ENCODE measurements at regions not wholly inside any gene's neighbourhood (a gene's known extent, or its start where the extent isn't known, plus 50 kb on each side); places are given as distances from the start of the nearest gene placed in this dataset.

DNA sequence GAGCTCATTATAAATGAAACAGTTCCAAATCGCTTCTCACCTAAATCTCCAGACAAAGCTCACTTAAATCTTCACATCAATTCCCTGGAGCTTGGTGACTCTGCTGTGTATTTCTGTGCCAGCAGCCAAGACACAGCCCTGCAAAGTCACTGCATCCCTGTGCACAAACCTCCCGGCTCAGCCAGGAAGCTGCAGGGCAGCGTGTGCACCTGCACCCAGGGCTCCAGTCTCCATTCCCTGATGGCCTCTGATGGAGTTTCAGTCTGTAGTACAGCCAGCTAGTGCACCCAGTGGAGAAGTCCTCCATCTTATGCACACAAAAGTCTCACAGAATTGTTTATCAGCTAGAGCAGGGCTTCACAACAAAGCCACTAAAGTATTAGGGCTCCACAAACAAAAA lies 51.1 kb upstream of the PRSS58 start:
- WGBS (ENCODE audit: low lambda C conversion rate): 8% methylated on average over 3 of the region's 3 CpGs
- POLR2A ChIA-PET: no interaction called here
- Histone ChIP-seq H3K9me3 (ENCODE audit: low read length) (no peaks in the 10 kb centered on the region), H3K4me1 (ENCODE audit: insufficient read depth, low read length) (no peaks in the 10 kb centered on the region), H3K4me2 (ENCODE audit: low read depth, low read length) (no peak overlapping the region), H3K9ac (ENCODE audit: insufficient read depth, low read depth, low read length) (no peak overlapping the region), H3K36me3 (replicated peaks in 1 of 2; ENCODE audit: control insufficient read depth in 1 of 2, insufficient read depth in 2 of 2, low read length in 2 of 2) (no peaks in the 10 kb centered on the region), H2AFZ (ENCODE audit: low read length) (no peak overlapping the region), H3K27me3 (ENCODE audit: control insufficient read depth in 1 of 2, insufficient read depth in 2 of 2, low read length in 2 of 2) (peaks cover 5 to 6% of the 10 kb centered on the region in 2 experiments; a peak in 3 of 5 replicates), H3K79me2 (ENCODE audit: insufficient read depth, low read length) (no peaks in the 10 kb centered on the region), H3K4me3 (replicated peaks in 1 of 3; ENCODE audit: insufficient read depth in 1 of 3, low read depth in 2 of 3, low read length in 3 of 3) (no peak overlapping the region), H3K27ac (ENCODE audit: extremely low read length, insufficient read depth, low read length) (no peak overlapping the region), H4K20me1 (ENCODE audit: insufficient read depth, low read length) (no peaks in the 10 kb centered on the region)
- FAIRE-seq: no peak
- no TSS peak for BruUV-seq (replicated peaks)
- CTCF ChIA-PET (ENCODE audit: low intra/inter-chr PET ratio, low total read pairs): no interaction called here
- in situ Hi-C loops (cut with HindIII; ENCODE audit: extremely low pct_ligation_motif_present, low pct_unique_long_range_greater_than_20kb): no loop called here
- no peak for DNase-seq (ENCODE audit: low spot score)
- ATAC-seq: no peak
- intact Hi-C loops (cut with micrococcal nuclease; ENCODE audit: unreplicated experiment): no loop called here
- TF ChIP-seq USF2 (IDR thresholded peaks at IDR 0.05; ENCODE audit: low read depth, low read length) (no peak), USF2 (CRISPR knock-in tag; IDR thresholded peaks at IDR 0.05; ENCODE audit: borderline replicate concordance) (no peak), ZNF644 (CRISPR knock-in tag; IDR thresholded peaks at IDR 0.05; ENCODE audit: low read depth) (no peak), FOXP1 (IDR thresholded peaks at IDR 0.05) (no peak), FOXP1 (CRISPR knock-in tag; IDR thresholded peaks at IDR 0.05) (no peak), SRY (CRISPR knock-in tag; IDR thresholded peaks at IDR 0.05) (no peak), ATF5 (CRISPR knock-in tag; IDR thresholded peaks at IDR 0.05; ENCODE audit: low read depth) (no peak), CENPBD1 (CRISPR knock-in tag; IDR thresholded peaks at IDR 0.05; ENCODE audit: borderline replicate concordance, low read depth) (no peak), IKZF1 (IDR thresholded peaks at IDR 0.05) (no peak), POLR2AphosphoS2 (IDR thresholded peaks at IDR 0.05; ENCODE audit: low read depth, low read length) (no peak), SCMH1 (CRISPR knock-in tag; IDR thresholded peaks at IDR 0.05; ENCODE audit: borderline replicate concordance) (no peak), CHCHD3 (CRISPR knock-in tag; IDR thresholded peaks at IDR 0.05) (no peak), ZMYM4 (CRISPR knock-in tag; IDR thresholded peaks at IDR 0.05) (no peak), NFKBIZ (CRISPR knock-in tag; IDR thresholded peaks at IDR 0.05) (no peak), ZNF850 (CRISPR knock-in tag; conservative IDR thresholded peaks at IDR 0.05) (no peak), ZNF562 (CRISPR knock-in tag; IDR thresholded peaks at IDR 0.05; ENCODE audit: borderline replicate concordance) (no peak), ARID5B (CRISPR knock-in tag; IDR thresholded peaks at IDR 0.05) (no peak), ZFP62 (CRISPR knock-in tag; IDR thresholded peaks at IDR 0.05) (no peak), KLF9 (CRISPR knock-in tag; IDR thresholded peaks at IDR 0.05; ENCODE audit: low read depth) (no peak)
